ENCODE measurements at regions not wholly inside any gene's neighbourhood (a gene's known extent, or its start where the extent isn't known, plus 50 kb on each side); places are given as distances from the start of the nearest gene placed in this dataset.

- Histone ChIP-seq H3K9me3 (no peaks in the 10 kb centered on the region), H3K27me3 (replicated peaks; ENCODE audit: insufficient read depth) (no peaks in the 10 kb centered on the region), H3K27ac (no peak overlapping the region), H3K4me1 (ENCODE audit: control insufficient read depth in 1 of 2, low read depth in 2 of 2) (no peaks in the 10 kb centered on the region), H3K36me3 (no peaks in the 10 kb centered on the region), H3K4me3 (no peak overlapping the region)
- no peak for ATAC-seq (ENCODE audit: insufficient number of reproducible peaks, low FRiP score, low read depth)
- no peak for TF ChIP-seq CTCF (IDR thresholded peaks at IDR 0.05)
- DNase-seq (ENCODE audit: low spot score): no peak
These were observed 161.0 kb upstream of the KAZN start for GRCh38 chr1:14437417-14437918.

- H3K9me3 ChIP-seq: no peaks in the 10 kb centered on the region
- TF ChIP-seq CTCF (IDR thresholded peaks at IDR 0.05): no peak
- no peak overlapping the region for H3K4me3 ChIP-seq
- no peak overlapping the region for H3K27ac ChIP-seq
- ATAC-seq (ENCODE audit: insufficient number of reproducible peaks, low FRiP score, low read depth) (no peak), DNase-seq (ENCODE audit: low spot score) (no peak)
- no peaks in the 10 kb centered on the region for H3K27me3 ChIP-seq (replicated peaks; ENCODE audit: insufficient read depth)
- no peaks in the 10 kb centered on the region for H3K36me3 ChIP-seq
- H3K4me1 ChIP-seq (ENCODE audit: control insufficient read depth in 1 of 2, low read depth in 2 of 2): no peaks in the 10 kb centered on the region
These were observed 160.2 kb upstream of the KAZN start for GRCh38 chr1:14438127-14438769.

- no peak for ATAC-seq (ENCODE audit: insufficient number of reproducible peaks, low FRiP score, low read depth)
- no peaks in the 10 kb centered on the region for H3K4me1 ChIP-seq (ENCODE audit: control insufficient read depth in 1 of 2, low read depth in 2 of 2)
- TF ChIP-seq CTCF (IDR thresholded peaks at IDR 0.05): no peak
These were observed 159.5 kb upstream of the KAZN start for GRCh38 chr1:14439015-14439414.

GRCh38 chr1:14440166-14440565, 158.3 kb upstream of the KAZN start:
- no peaks in the 10 kb centered on the region for H3K4me1 ChIP-seq (ENCODE audit: control insufficient read depth in 1 of 2, low read depth in 2 of 2)
- no peaks in the 10 kb centered on the region for H3K36me3 ChIP-seq
- ATAC-seq (ENCODE audit: insufficient number of reproducible peaks, low FRiP score, low read depth): no peak
- no peaks in the 10 kb centered on the region for H3K9me3 ChIP-seq
- no peak overlapping the region for H3K4me3 ChIP-seq
- no peak overlapping the region for H3K27ac ChIP-seq
- no peak for DNase-seq (ENCODE audit: low spot score)
- no peak for TF ChIP-seq CTCF (IDR thresholded peaks at IDR 0.05)
- no peaks in the 10 kb centered on the region for H3K27me3 ChIP-seq (replicated peaks; ENCODE audit: insufficient read depth)

More at GRCh38 chr1:14439015-14439414, 159.5 kb upstream of the KAZN start:
- DNase-seq (ENCODE audit: low spot score): no peak
- Histone ChIP-seq H3K27me3 (replicated peaks; ENCODE audit: insufficient read depth) (no peaks in the 10 kb centered on the region), H3K27ac (no peak overlapping the region), H3K4me3 (no peak overlapping the region), H3K36me3 (no peaks in the 10 kb centered on the region), H3K9me3 (no peaks in the 10 kb centered on the region)

- Histone ChIP-seq H3K27me3 (replicated peaks; ENCODE audit: insufficient read depth) (no peaks in the 10 kb centered on the region), H3K4me1 (ENCODE audit: control insufficient read depth in 1 of 2, low read depth in 2 of 2) (no peaks in the 10 kb centered on the region), H3K4me3 (no peak overlapping the region), H3K27ac (no peak overlapping the region), H3K36me3 (no peaks in the 10 kb centered on the region), H3K9me3 (no peaks in the 10 kb centered on the region)
- ATAC-seq (ENCODE audit: insufficient number of reproducible peaks, low FRiP score, low read depth): no peak
- no peak for TF ChIP-seq CTCF (IDR thresholded peaks at IDR 0.05)
- no peak for DNase-seq (ENCODE audit: low spot score)
These were observed 157.8 kb upstream of the KAZN start for GRCh38 chr1:14440731-14441130.
